GM21526 (cell line): ENCODE measurements at regions not wholly inside any gene's neighbourhood (a gene's known extent, or its start where the extent isn't known, plus 50 kb on each side); places are given as distances from the start of the nearest gene placed in this dataset.
"Not testable (repeated sequence)": the region's sequence is repeated elsewhere in the genome, so short reads cannot be mapped to it uniquely, and the experiment has no call there.

Experiments used
- ATAC-seq: cut with Tn5 transposase; IDR thresholded peaks from one replicate; pipeline ENCODE4 v1.9.1; 2021; ENCODE audit warnings: moderate library complexity; ENCODE audit not compliant: unreplicated experiment, low FRiP score

GRCh38 chr11:107276077-107276476 is 181.5 kb downstream of the CWF19L2 start:
- ATAC-seq: no peak

DNA sequence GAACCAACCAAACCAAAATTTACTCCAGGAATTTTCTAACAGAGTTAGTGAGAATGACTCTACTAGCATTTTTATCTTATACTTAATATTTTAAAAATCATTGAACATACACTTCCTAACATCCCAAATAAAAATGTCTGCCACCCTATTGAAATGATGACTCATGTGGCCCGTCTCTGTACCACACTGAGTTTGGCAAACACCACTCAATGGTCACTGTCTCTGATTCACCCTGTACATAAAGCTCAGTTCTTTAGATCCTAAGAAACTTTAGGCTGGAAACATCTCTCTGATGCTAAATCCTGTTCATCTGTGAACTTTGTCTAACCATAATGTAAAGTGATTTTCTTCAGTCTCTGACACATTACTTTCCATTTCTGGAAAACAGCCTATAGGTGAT is 182.0 kb downstream of the CWF19L2 start:
- ATAC-seq: no peak

DNA sequence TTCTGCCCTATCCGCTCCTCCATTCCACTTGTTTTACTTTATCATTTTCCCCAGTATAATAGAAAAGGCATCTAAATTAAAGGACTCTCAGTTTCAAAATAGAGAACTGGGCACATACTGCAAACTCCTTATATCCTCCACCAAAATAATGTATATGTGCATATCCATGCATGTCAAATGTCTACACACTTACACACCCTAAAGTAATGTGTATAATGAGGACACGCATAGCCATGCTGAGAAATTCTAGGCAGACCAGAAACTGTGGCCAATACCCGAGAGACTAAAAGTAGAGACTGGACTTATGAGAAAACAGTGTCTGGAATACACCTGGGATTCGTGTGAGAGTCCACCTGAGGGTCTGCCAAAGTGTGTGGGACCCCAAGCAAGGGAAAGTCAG is 183.5 kb downstream of the CWF19L2 start:
- no peak for ATAC-seq

DNA sequence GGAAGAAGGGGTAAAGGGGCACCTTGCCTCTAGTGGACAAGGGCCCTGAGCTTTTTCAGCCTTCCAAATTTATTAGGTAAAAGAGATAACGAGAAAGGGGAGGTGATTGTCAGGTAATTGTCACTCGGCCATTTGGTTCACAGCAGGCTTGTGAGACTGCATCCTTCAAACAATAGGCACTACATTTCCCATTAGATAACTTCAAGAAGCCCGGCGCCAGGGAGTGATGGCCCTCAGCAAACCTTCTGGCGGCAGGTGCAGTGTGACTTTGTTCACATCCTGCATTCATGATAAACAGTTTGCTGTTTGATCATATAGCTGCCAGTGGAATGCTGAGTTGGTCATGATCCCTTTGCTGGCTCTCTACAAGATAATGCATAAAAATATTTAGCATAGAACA is 185.1 kb downstream of the CWF19L2 start:
- ATAC-seq: no peak

GRCh38 chr11:107271425-107271824 is 186.2 kb downstream of the CWF19L2 start:
- no peak for ATAC-seq

DNA sequence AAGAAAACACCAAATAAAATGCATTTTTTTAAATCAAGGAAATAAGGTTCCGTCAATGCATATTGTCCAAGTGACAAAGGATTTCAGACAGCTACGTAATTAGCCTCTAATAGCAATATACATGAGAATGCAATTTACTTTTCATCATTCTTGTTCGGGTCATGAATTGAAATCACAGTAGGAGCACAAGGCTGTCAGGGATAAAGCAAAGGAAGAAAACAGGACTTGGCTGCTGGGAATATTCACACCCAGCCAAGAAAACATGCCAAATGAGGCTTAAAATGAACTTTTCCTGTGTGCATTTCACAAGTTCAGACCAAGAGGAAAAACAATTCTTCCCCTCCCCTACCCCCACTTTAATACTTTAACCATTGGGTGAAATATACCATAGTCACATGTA is 188.6 kb downstream of the CWF19L2 start:
- no peak for ATAC-seq

DNA sequence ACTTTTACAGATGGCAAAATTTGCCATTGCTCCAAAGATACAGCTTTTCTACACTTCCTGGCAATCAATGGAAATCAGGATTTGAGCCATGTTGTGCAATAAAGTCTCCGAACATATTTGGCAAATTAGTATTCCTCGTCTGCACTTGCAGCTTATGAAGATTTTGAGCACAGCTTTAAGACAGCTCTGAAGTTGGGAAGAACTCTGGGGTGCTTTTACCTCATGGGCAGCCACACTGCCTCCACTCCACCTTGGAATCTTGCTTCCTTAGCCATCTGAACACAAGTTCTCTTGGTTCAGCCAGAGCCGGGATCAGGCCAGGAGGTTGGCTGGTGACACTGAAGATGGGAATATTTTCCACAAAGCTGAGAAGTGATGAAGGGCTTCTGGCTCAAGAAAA is 191.2 kb downstream of the CWF19L2 start:
- ATAC-seq: no peak

DNA sequence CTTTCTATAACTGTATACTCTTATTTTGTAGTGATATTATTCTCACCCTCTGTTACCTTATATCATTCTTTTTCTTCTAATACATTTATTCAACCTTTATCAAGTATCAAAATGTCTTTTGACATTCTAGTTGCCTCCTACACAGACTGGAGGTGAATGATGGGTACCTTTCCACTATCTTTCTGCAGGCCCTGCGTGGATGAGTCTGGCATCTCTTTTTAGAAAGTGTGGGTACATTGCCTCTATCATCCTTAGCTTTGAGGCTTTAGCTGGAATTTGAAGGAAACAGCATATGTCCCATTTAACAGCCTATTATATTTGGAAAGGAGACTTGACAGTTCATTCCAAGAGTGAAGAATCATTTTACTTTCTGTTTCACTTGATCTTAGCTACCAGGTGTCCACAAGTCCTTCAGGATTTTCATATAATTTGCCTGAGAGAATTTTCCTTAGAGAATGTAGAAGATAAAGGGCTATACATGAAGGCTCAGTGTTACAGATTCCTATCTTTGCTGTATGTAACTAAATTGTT is 192.0 kb downstream of the CWF19L2 start:
- ATAC-seq: no peak

GRCh38 chr11:107263844-107264563 is 193.6 kb downstream of the CWF19L2 start:
- peak; percentile 66 for ATAC-seq

- no peak for ATAC-seq
Observed at GRCh38 chr11:107259811-107260221, 197.8 kb downstream of the CWF19L2 start.

DNA sequence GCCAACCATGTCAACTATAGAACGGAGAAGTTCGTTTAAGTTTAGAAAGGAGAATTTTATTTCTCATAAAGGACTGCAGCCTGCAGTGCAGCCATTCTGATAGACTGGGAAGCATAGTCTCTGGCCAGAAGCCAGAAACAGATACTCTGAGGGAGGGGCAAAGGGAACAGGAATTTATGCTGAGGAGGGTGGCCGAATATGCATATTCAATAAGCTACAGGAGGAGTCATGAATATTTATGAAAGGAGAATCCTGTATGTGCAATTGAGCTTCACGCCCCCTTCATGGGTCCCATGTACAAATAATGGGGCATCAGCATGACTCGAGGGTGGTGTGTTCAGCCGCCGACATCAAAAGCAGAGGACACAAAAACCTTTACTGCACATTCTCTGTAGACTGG is 199.9 kb downstream of the CWF19L2 start:
- no peak for ATAC-seq

- not testable (repeated sequence) for ATAC-seq
Observed at GRCh38 chr11:107253661-107254060, 204.0 kb downstream of the CWF19L2 start.

DNA sequence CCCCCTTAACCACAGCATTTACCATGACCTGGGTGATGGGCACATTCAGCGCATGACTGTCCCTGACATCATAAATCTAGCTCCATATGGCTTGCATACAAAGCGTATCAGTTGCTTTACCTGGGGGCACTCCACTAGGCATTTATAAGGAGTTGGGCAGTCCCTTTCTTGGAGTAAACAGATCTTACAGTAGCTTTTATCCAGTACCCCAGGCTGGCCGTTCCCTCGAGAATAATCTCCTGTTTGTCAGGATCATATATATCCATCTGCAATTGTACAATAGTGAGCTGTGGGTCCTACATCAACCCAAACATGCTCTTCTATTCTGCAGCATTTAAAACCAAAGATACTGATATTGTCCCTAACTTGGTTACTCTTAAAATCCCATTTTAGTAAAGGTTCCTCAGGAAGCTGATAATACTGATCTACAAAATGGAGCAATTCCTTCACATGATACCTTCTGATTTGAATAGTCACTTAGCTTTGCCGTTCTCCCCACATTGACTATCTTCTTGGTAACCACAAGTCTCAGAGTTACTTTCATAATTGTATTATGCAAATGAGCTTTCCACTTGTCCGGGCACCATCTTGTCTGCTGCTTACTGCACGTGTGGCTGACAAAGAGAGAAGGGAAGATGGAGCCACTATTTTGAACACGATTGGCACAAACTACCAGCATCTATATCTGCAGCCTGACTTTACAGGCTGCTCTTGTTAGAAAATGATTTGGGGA is 205.0 kb downstream of the CWF19L2 start:
- peak; percentile 97 for ATAC-seq

- ATAC-seq: no peak
Observed at GRCh38 chr11:107251298-107251697, 206.3 kb downstream of the CWF19L2 start.

DNA sequence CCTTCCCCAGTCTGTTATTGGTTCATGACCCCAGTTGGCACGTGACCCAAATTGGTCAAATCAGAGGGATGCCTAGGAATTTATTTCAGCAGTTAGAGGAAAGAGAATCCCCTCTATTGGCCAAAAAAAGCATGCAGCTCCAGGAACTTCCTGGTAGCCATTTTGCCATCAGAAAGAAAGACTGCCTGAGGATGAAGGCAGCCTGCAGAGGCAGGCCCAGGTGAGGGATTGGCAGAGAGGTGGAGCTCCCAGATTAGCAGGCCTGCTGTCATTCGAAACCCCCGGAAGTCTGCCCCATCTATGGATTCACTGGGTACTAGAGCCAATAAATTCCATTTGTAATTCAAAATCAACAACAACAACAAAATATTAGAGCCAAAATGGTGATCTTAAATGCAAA is 207.6 kb downstream of the CWF19L2 start:
- no peak for ATAC-seq

DNA sequence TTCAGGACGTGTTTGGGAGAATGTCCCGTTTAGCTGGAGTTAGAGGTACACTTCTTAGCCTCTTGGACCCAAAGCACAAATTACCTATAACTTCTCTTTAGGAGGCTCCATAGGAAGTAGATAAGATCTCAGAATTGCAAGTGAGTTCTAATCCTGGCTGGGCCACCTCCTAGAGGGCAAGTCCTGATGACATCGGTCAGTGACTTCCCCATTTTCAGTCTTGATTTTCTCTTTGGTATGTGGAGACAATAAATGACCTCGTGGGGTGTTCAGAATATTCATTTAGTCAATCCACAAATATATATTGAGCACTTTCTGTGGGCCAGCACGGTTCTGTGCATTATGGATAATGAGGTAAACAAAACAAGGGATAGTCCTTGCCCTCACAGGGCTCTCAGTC is 208.6 kb downstream of the CWF19L2 start:
- no peak for ATAC-seq

GRCh38 chr11:107247167-107247861 is 210.3 kb downstream of the CWF19L2 start:
- no peak for ATAC-seq

GRCh38 chr11:107243929-107244328 is 213.7 kb downstream of the CWF19L2 start:
- no peak for ATAC-seq

DNA sequence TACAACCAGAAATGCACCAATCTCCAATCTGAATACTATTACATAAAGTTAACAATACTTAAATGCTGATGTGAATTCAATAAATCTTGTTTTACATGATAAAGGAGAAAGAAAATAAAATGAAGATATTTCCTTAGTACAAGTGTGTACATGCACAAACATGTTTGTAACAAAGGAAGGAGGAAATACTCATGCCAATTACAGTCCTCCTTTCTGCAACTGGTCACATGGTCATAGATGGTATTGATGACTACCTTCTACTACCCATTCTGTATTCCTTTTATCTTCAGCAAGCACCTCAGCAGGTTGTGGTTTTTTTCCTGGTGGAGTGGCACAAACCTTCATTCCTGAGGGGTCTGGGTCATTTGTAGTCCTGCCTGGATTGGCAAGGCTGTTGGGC is 214.2 kb upstream of the GUCY1A2 start:
- ATAC-seq: no peak

DNA sequence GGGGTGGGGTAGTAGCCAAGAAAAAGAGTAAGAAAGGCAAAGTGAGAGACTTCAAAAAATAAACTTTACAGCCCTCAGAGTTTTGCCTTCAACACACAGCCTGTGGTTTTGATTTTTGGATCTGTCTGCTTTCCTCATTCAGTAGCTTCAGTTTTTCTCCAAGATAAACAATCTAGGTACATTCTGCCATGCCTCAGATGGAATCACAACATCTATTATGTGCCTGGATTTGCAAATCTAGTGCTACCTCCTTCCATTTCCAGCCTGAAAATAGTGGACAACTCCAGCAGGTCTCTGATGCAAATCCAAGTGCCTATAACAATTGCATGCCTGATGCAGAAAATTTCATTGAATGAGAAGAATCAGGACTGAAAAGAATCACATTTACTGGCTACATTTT is 206.6 kb upstream of the GUCY1A2 start:
- ATAC-seq: no peak

DNA sequence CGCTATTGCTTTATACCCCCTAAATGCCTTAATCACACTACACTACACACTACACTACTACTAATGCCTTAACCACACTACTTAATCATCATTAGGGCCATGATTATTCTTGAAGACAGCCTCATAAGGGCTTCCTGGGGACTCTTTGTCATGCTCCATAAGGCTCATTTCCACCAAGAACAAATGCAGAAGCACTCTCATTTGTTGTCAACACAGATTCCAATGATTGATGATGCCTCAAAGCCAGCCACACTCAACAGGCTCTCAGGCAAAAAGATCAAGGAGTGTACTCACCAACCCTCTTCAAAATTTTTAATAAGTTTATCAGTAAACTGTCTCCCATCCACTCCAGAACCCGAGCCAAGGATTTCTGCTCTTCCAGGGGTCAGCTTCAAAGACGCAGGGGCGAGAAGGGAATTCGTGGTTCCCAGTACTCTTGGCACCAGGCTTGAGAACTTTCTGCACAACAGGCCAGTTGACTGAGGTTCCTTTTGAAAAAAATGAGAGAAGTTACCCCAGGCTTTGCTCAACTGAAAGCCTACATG is 204.7 kb upstream of the GUCY1A2 start:
- no peak for ATAC-seq
